ENCODE measurements at regions not wholly inside any gene's neighbourhood (a gene's known extent, or its start where the extent isn't known, plus 50 kb on each side); places are given as distances from the start of the nearest gene placed in this dataset.
"Not testable (repeated sequence)": the region's sequence is repeated elsewhere in the genome, so short reads cannot be mapped to it uniquely, and the experiment has no call there.

GRCh38 chr1:70720109-70720508 is 309.0 kb downstream of the CTH start:
- Histone ChIP-seq H3K4me1 (ENCODE audit: insufficient read depth, low read length) (no peaks in the 10 kb centered on the region), H4K20me1 (ENCODE audit: insufficient read depth, low read length) (no peaks in the 10 kb centered on the region), H3K27me3 (ENCODE audit: insufficient read depth, low read length) (no peaks in the 10 kb centered on the region), H2AFZ (ENCODE audit: low read length) (no peak overlapping the region), H3K79me2 (ENCODE audit: insufficient read depth, low read length) (no peaks in the 10 kb centered on the region), H3K36me3 (ENCODE audit: insufficient read depth, low read length) (no peaks in the 10 kb centered on the region), H3K4me2 (ENCODE audit: insufficient read depth, low read length) (no peak overlapping the region), H3K9me3 (ENCODE audit: low read depth, low read length) (no peaks in the 10 kb centered on the region), H3K27ac (ENCODE audit: low read depth, low read length) (no peak overlapping the region), H3K4me3 (ENCODE audit: insufficient read depth, low read length) (no peak overlapping the region)
- no peak for DNase-seq (ENCODE audit: insufficient read length, low spot score, missing footprints)
- TF ChIP-seq, protein P1, sequence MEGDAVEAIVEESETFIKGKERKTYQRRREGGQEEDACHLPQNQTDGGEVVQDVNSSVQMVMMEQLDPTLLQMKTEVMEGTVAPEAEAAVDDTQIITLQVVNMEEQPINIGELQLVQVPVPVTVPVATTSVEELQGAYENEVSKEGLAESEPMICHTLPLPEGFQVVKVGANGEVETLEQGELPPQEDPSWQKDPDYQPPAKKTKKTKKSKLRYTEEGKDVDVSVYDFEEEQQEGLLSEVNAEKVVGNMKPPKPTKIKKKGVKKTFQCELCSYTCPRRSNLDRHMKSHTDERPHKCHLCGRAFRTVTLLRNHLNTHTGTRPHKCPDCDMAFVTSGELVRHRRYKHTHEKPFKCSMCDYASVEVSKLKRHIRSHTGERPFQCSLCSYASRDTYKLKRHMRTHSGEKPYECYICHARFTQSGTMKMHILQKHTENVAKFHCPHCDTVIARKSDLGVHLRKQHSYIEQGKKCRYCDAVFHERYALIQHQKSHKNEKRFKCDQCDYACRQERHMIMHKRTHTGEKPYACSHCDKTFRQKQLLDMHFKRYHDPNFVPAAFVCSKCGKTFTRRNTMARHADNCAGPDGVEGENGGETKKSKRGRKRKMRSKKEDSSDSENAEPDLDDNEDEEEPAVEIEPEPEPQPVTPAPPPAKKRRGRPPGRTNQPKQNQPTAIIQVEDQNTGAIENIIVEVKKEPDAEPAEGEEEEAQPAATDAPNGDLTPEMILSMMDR (IDR thresholded peaks at IDR 0.05; ENCODE audit: extremely low read depth, low read depth, low read length): no peak

DNA sequence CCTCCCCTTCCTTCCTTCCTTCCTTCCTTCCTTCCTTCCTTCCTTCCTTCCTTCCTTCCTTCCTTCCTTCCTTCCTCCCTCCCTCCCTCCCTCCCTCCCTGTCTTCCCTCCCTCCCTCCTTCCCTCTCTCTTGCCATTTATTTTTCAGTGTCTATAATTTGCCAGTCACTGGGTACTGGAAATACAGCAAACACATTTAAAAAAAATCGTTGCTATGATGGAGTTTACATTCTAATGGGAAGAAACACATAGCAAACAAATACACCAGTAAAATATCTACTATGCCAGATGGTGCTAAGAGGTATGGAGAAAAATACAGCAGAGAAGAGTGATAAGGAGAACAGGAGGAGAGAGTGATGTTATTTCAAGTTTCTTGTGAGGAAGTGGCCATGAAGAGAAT is 309.5 kb downstream of the CTH start:
- H4K20me1 ChIP-seq (ENCODE audit: insufficient read depth, low read length): no peaks in the 10 kb centered on the region
- no peaks in the 10 kb centered on the region for H3K4me1 ChIP-seq (ENCODE audit: insufficient read depth, low read length)
- H3K4me2 ChIP-seq (ENCODE audit: insufficient read depth, low read length): no peak overlapping the region
- H3K9me3 ChIP-seq (ENCODE audit: low read depth, low read length): no peaks in the 10 kb centered on the region
- no peak overlapping the region for H3K4me3 ChIP-seq (ENCODE audit: insufficient read depth, low read length)
- H3K79me2 ChIP-seq (ENCODE audit: insufficient read depth, low read length): no peaks in the 10 kb centered on the region
- H3K36me3 ChIP-seq (ENCODE audit: insufficient read depth, low read length): no peaks in the 10 kb centered on the region
- no peak overlapping the region for H3K27ac ChIP-seq (ENCODE audit: low read depth, low read length)
- DNase-seq (ENCODE audit: insufficient read length, low spot score, missing footprints): no peak
- no peak overlapping the region for H2AFZ ChIP-seq (ENCODE audit: low read length)
- H3K27me3 ChIP-seq (ENCODE audit: insufficient read depth, low read length): no peaks in the 10 kb centered on the region
- TF ChIP-seq, protein P1 (IDR thresholded peaks at IDR 0.05; ENCODE audit: extremely low read depth, low read depth, low read length): no peak

DNA sequence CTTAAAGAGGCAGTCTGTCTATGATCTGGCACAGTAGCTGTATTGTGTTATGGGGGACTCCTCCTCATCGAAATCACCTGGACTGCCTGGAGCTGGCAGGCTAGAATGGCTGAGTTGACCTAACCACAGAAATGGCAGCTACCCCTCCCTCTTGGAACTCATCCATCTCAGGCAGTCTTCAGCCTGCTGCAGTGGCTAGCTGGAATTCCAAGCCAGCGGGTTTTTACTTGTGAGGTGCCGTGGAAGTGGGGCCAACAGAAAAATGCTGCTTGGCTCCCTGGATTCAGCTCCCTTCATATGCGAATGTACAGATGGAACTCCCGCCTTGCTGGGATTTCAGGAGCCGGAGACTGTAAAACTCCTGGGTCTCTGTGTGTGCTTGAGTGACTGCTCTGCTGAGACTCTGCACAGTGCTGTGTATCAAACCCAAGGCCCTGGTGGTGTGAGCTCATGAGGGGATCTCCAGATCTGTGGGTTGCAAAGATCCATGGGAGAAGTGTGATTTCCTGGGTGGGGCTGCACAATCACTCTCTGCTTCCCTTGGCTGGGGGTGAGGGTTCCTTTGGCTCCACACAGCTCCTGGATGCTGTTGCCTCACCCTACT is 316.9 kb downstream of the CTH start:
- TF ChIP-seq, protein P1 (IDR thresholded peaks at IDR 0.05; ENCODE audit: extremely low read depth, low read depth, low read length): no peak
- Histone ChIP-seq H3K4me3 (ENCODE audit: insufficient read depth, low read length) (no peak overlapping the region), H2AFZ (ENCODE audit: low read length) (no peak overlapping the region), H3K36me3 (ENCODE audit: insufficient read depth, low read length) (no peaks in the 10 kb centered on the region), H3K9me3 (ENCODE audit: low read depth, low read length) (no peaks in the 10 kb centered on the region), H3K79me2 (ENCODE audit: insufficient read depth, low read length) (no peaks in the 10 kb centered on the region), H3K27ac (ENCODE audit: low read depth, low read length) (no peak overlapping the region), H3K27me3 (ENCODE audit: insufficient read depth, low read length) (no peaks in the 10 kb centered on the region), H3K4me1 (ENCODE audit: insufficient read depth, low read length) (no peaks in the 10 kb centered on the region), H4K20me1 (ENCODE audit: insufficient read depth, low read length) (no peaks in the 10 kb centered on the region), H3K4me2 (ENCODE audit: insufficient read depth, low read length) (no peak overlapping the region)
- no peak for DNase-seq (ENCODE audit: insufficient read length, low spot score, missing footprints)

GRCh38 chr1:70736518-70736917 is 311.1 kb downstream of the PTGER3 start:
- not testable (repeated sequence) for DNase-seq (ENCODE audit: insufficient read length, low spot score, missing footprints); H3K4me2 ChIP-seq (ENCODE audit: insufficient read depth, low read length)

More at GRCh38 chr1:70736518-70736917, 311.1 kb downstream of the PTGER3 start:
- not testable (repeated sequence) for H3K36me3 ChIP-seq (ENCODE audit: insufficient read depth, low read length); H3K4me3 ChIP-seq (ENCODE audit: insufficient read depth, low read length); H2AFZ ChIP-seq (ENCODE audit: low read length); H3K79me2 ChIP-seq (ENCODE audit: insufficient read depth, low read length); H3K27me3 ChIP-seq (ENCODE audit: insufficient read depth, low read length); H3K4me1 ChIP-seq (ENCODE audit: insufficient read depth, low read length); H3K27ac ChIP-seq (ENCODE audit: low read depth, low read length); H3K9me3 ChIP-seq (ENCODE audit: low read depth, low read length); H4K20me1 ChIP-seq (ENCODE audit: insufficient read depth, low read length)

All from osteoblast (primary cell).